DMS153 (cell line): ENCODE measurements at regions not wholly inside any gene's neighbourhood (a gene's known extent, or its start where the extent isn't known, plus 50 kb on each side); places are given as distances from the start of the nearest gene placed in this dataset.
A peak's percentile ranks its signal among the peaks of the same experiment; 100 is the strongest.

Experiments
- DNase-seq: peaks from one replicate; lab custom pipeline; 2025; lab: John Stamatoyannopoulos, UW

DNA sequence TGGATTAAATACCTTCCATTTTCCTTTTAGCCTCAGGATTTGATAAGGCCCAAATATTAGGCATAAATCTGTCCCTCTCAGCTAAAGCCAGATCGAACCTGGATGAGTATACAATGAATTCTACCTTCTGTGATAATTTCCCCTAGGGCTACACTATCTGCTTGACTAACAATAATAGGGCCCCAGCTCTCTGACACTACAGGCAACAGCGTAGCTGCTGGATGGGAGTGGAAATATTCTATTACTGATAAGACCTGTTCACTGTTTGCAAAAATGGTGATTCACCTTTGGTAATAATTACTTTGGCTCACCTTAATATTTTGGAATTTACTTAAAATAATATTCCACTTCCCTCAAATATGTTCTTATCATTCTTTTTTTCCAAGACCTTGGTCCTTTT, 644.2 kb upstream of the SEMA6A start:
- no peak for DNase-seq

DNA sequence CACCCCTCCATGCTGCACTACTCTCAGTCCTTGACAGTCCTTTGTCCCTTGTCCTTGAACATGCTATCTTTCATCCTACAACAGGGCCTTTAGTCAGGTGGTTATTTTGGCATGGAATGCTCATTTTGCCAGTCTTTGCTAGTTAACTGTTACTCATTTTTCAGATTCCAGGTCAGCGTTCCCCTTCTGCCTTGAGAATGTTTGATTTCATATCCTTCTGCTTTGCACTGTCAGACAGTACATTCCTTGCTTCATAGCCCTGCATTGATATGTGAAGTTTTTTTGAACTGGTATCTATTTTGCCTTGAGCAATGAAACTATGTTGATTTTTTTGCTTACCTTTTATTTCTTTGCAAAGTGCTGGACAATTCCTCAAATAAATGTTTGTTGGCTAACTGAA, 638.2 kb upstream of the SEMA6A start:
- no peak for DNase-seq

DNA sequence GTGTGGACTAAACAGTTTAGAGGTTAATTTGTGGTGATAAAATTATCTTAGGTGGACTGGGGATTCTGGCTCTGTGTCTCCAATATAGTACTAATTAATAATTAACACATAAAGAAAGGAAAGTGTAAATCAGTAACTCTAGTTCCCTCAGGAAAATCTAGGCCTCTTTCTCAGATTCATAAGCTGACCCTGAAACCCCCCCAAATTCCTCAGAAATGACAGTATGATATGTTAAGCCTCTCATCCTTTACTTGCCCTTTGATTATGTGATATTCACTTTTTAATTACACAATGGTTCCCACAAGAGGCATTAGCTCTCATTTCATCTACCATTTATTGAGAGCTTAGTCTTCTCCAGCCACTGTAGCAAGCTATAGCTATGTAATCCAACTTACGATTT, 636.2 kb upstream of the SEMA6A start:
- DNase-seq: no peak

DNA sequence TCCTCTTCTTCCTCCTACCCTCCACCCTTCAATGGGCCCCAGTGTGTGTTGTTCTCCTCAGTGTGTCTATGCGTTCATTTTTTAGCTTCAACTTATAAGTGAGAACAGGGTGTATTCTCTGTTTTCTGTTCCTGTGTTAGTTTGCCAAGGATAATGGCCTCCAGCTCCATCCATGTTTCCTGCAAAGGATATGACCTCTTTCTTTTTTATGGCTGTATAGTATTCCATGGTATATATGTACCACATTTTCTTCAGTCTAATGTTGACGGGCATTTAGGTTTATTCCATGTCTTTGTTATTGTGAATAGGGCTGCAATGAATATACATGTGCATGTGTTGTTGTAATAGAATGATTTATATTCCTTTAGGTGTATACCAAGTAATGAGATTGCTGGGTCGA, 634.9 kb upstream of the SEMA6A start:
- no peak for DNase-seq

DNA sequence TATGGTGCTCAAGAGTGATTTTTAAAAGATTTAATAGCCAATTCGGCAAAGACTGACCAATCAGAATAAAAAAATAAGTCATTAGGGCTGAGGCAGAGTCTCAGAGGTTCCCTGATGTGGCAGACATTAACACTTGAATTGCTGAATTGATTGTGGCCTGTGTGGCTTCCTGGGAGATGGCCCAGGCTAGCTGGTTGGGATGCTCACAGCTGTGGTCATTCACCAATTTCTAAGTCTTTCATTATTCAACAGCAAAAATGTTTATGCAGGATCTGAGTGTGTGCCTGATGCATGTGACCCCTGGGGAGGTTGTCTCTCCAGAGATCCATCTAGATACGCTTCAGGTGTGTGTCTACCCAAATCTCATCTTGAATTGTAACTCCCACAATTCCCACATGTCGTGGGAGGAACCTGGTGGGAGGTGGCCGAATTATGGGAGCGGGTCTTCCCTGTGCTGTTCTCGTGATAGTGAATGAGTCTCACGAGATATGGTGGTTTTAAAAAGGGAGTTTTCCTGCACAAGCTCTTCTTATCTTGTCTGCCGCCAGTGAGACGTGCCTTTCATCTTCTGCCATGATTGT, 632.6 kb upstream of the SEMA6A start:
- no peak for DNase-seq

DNA sequence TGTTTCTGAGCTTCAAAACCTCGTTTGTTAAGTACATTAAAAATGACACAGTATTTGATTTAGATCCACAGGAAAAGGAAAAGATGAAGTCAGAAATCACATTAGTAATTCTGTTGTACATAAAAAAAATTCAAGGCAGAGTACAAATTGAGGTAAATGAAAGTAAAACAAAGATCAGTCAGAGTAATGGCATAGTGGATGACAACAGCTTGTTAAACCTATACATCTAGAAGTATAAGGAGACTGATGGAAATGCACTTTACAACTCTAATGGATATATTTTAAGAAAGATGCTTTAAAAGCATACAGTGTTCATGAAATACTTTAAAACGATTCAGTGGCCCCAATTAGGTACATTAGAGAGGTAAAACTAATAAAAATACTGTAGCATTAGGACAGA, 631.3 kb upstream of the SEMA6A start:
- no peak for DNase-seq

DNA sequence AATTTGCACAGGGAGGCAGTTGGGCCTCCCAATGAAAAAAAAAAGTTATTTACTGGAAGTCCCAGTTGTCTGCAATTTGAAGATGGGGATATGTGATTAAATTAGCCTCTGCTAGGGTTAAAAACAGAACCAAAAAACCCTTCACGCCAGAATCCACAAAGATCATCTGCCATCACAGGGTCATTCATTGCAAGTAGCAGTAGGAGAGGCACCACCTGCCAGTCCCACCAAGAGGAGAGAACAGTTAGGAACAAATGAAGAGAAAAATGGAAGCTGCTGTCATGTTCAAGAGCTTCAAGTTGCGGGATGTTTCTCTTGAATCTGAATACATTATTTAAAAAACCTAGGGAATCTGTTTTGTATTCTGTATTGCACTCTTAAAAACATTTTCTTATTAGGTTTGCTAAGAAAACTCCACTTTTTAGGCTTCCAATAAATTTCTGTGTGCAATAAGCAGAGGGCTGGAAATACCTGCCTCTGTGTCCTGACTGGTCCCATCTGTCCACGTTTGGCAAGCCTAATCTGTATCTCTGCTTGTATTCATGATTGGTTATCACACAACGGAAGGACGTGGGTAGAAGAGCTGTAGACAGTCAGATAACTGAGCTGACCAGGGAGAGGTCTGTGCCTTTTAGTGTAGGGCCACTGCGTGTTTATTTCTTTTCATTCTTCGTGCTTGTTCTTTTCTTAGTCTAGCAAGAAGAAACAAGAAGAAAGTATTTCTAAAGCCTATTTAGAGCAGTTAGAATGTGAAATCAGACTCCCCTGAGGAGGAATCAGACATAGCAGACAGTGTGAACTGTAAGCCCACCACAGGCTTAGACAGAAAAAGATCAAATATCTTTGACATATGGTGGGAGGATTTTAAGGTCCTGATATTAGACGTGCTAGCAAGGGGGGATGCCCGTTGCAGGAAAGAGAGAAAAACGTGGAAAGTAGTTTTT, 630.6 kb upstream of the SEMA6A start:
- no peak for DNase-seq

DNA sequence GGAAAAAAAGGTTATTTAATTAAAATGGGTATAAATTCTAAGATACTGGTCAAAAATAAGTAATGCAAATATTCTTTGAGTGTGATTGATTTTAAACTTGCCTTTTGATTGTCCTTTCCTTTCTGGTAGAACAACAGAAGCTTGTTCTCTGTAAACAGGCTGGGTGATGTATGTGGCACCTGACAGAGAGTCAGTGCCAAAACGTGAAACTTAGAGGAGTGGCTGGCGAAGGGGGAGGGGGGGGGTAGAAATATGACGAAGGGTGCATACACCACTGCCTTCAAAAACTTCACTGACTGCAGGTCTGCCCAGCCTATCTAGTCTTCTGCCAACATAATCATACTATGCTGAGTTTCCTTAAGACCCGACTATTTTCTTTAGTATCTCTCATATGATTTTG, 629.8 kb upstream of the SEMA6A start:
- DNase-seq: no peak

DNA sequence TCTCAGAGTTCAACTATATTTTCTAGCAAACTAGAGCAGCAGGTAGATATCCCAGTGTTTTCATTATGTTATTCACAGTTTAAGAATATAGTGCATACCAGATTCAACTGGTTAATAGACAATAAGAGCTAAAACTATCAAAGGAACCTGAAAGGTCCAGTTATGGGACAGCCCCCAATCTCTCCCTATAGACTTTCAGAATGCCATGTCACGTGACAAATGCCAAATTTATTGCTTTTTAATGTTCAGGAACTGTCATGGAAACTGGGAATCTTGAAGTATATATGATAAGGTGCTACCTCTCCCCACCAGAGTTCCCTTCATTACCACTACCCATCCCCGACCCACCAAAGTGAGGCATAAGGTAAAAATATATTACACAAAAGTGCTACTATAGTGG, 629.0 kb upstream of the SEMA6A start:
- DNase-seq: no peak

DNA sequence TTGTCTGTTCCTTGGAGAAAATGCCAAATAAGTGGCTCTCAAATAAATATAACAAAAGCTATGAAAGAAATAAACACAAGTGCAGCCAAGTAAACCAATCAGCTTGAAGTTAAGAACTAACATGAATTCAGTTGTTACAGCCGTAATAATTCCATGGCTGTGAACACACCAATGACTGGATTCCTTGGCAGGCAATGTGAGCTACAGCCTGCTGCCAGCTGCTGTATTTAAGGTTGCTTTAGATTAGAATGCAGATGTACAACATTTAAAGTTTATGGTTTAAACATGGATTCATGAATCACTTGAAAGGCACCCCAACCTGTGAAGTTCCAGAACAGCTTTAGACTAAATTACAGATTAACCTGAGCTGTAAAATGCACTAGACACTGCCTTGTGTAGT, 626.4 kb upstream of the SEMA6A start:
- DNase-seq: no peak

DNA sequence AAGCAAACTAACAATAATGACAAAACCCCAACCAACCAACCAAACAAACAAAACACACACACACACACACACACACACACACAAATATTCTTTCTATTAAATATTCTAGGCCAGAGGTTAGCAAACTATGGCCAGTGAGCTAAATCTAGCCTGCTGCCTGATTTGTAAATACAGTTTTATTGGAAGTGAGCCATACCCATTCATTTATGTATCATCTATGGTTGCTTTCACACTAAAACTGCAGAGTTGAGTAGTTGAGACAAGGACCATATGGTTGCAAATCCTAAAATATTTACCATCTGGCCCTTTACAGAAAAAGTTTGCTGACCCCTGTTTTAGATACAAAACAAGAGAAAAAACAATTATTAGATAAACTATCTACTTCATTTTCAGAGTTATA, 620.5 kb upstream of the SEMA6A start:
- no peak for DNase-seq

DNA sequence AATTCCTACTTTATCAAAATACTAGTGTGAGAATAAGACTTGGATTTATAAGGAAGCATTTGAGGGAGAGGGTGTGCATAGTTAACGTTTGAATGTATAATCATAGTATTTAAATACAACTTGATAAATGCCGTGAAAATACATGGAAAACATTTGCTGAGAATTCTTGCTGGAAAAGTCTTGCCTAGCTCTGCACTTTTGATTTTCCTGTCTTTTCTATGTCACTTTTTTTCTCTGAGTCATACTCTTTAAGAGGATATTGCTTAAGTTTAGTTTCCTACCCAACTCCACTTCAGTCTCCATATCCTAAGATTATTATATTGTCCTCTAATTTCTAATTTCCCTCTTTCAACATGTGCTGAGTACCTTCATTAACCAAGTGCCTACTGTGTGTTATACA, 616.6 kb upstream of the SEMA6A start:
- no peak for DNase-seq

DNA sequence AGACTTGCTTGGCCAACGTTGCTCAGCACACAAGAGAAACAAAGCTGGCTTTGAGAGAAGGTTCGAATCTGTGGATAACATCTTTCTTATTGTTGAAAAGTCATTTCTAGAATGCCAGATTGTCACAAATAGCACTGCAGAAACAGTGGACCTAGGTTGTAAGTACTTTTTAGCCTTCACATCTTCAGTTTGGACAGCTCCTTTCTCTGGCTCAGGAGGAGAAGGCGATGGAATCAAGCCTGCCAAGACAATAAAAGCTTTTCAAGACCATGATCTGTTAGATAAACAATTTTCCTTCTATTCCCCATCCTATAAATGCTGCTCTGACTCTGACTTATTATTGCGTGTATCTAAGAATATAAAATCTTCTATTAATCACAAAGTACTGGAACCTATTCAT, 615.2 kb upstream of the SEMA6A start:
- no peak for DNase-seq

DNA sequence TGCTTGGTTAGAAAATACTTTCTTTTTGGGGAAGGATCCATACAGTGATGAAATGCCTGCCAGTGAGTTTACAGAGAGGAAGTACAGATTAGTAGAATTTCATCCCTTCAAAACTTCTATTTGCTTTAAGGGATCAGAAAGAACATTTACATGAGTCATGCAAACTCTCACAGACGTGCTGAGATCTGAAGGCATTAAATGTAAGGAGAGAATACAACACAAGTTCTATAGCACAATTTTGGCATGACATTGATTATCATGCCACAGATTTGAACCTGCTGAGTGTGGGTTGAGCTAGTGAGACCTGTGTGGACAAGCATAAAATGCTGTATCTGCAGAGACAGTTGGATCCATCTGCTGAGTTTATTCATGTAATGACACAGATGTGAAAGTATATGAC, 613.6 kb upstream of the SEMA6A start:
- no peak for DNase-seq

DNA sequence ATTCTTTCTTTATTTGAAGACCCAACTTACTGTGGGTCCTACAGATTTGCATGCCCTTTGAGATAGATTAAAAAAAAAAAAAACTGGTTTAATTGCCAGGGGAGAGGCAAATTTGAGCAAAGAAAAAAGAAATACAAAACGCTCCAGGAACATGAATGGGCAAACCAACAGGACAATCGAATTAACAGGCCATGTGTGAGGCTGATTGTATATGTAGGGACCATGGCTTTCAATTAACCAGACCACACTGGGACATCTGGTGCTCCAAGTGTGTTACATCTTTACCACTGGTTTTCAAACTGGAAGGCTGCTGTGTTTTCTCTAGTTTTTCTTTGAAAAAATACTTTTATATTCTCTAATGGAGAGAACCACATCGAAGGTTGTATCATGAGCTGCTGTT, 612.1 kb upstream of the SEMA6A start:
- DNase-seq: no peak

DNA sequence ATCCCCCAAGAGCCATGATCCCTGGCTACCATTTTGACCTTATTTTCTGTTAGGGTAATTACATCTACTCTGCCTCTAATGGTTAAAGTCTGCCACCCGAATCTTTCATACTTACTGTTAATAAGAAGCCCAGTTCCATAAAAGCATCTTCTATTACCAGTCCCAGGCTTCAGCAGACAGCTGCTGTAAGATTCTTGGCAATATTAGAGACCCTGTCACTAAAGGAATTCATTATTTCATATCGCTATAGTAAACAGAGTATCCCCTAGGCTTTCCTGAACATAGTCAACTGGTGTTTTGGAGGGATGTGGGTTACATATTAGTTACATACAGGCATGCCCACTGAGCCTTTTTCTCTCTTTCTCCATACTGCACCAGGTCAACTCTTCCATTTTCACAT, 608.7 kb upstream of the SEMA6A start:
- no peak for DNase-seq

DNA sequence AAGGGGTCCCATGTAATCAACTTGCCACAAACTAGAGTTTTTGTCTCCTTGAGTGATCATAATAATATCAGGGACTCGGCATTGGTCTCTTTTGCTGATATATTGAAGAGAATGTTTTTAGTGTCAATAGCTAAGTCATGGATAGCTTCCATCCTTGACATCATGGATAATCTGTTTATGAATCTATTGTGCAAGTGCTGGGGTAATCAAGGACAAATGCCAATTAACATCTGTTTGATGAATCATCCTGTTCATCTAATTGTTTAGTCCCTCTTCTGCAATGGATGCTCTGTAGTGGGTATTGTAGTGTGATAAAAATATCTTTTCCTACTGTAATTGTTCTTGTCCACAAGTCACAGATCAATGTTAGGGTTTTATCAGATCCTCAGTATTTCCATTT, 607.5 kb upstream of the SEMA6A start:
- DNase-seq: no peak

DNA sequence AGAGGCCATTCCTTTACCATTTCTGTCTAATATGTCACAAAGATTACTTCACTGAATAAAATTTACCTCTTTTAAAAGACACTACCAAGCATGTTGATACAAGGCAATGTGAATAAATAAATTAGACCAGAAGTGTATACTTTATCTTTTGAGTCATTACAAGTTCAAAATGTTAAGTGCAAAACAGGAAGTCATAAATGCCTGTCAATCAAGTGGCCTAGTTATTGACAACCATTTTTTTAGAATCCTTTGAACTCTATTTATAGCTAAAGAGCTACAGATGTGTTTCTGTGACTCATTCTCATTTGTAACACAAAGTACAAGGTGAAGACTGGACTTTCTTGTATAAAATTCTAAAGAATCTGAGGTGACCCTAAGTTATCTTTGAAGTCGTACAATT, 602.7 kb upstream of the SEMA6A start:
- DNase-seq: peak; percentile 3

DNA sequence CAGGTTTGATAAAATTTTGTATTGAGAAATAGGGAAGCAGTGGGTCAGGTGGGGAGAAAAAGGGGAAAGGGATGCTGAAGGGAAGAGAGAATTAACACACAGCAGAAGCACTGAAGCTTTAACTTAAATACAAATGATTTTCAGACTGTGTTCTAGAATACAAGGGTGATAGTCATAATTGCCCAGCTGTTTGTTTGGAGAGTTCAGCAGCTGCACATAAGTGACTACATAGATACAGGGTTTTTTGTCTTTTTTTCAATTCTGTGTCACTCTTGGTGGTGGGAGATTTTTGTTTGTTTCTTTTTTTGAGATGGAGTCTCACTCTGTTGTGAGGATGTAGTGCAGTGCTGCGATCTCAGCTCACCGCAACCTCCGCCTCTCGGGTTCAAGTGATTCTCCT, 590.4 kb upstream of the SEMA6A start:
- no peak for DNase-seq

DNA sequence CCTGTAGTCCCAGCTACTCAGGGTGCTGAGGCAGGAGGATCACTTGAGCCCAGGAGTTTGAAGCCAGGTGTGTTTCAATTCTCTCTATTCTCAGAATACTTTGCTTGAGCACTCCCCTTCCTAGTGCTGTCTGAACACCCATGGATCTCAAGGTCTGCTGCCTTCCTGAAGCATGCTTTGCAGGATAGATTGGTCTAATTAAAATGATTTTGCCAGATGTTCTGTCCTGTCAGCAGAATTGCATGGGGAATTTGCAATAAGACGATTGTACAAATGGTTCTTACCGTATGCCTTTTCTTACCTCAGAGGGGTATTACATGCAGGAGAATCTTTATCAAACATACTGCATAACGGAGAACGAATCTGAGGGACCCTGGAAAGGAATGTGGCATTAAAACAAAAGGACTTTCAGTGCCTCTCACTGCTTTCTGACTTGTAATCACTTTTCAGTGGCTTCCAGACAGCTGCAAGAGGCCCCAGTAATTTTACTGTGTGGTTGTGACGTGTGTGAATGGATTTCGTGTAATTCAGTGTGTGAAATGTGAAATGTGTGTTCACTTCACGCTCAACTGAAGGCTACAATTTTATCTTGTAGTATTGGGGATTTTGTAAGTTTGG, 587.2 kb upstream of the SEMA6A start:
- DNase-seq: no peak

DNA sequence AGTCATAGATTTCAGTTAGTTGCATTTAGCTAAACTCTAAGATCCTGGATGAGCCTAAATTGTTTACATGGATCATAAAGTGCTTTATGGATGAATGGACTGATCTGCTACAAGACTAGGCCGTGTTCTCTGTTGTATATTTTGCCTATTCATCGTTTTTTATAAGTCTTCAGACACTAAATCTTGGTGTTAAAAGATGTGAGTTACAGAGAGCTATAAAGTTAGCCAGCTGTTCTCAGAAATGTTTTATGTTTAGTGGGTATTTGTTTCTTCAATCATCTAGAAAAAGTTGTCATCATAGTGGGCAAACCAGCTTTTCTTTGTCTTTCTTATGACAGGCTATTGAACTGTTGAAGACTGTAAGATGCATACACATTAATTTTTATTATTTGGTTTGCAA, 585.8 kb upstream of the SEMA6A start:
- DNase-seq: no peak

DNA sequence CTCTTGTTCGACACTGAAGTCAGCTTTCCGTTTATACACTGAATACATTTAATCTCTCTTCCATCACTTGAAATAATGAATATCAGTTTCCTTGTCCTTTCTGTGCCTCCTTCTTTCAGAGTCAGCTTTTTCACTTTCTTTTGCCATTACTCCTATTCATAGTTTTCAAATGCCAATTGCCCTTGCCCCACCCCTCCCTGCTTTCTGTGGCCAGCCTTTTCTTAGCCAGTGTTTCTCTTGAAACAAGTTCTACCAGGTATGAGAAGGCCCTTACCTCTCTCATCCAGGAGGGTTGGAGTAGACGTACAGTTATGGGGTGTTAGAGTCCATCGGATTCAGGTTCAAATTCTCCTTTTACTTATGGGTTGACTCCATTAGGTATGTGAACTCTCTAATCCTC, 574.7 kb upstream of the SEMA6A start:
- no peak for DNase-seq

DNA sequence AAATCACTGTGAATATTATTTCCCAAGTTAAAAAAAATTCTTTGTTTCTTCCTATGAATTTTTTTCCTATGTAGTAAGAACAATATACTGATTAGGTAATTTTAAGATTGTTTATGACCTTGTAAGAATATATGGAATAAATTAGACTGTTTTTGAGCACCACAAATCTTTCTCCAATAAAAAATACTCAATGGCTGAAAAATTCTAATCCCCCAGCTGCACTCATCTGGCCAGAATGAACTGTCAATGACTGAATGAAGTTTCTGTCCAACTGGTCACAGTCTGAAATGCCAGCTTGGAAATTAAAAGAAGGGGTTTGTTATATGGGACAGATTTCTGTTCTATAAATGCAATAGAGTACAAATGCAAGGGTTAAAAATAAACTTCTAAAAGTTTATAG, 569.5 kb upstream of the SEMA6A start:
- no peak for DNase-seq
